H9 (cell line): ENCODE measurements at regions not wholly inside any gene's neighbourhood (a gene's known extent, or its start where the extent isn't known, plus 50 kb on each side); places are given as distances from the start of the nearest gene placed in this dataset.

Experiments used
- DNase-seq: peaks from one replicate; pipeline ENCODE4 v3.0.0-alpha.2; 2017
- H2AFZ ChIP-seq: one replicate; pipeline ENCODE4 v1.6.1; 2013; ENCODE audit warnings: mild to moderate bottlenecking, low read length, control low read depth, moderate library complexity
- H2AK5ac ChIP-seq: 2 replicates; pipeline ENCODE4 v1.6.1; 2013; ENCODE audit warnings: low read length, control low read depth, mixed read lengths; ENCODE audit not compliant: insufficient read length
- H2BK120ac ChIP-seq: one replicate; pipeline ENCODE4 v1.6.1; 2013; ENCODE audit warnings: low read depth, mild to moderate bottlenecking, low read length, control low read depth, inconsistent platforms; ENCODE audit not compliant: poor library complexity, severe bottlenecking
- H2BK12ac ChIP-seq: 2 replicates; pipeline ENCODE4 v1.6.1; 2013; ENCODE audit warnings: low read length, control low read depth, mixed read lengths, low read depth; ENCODE audit not compliant: insufficient read length
- H2BK15ac ChIP-seq: 2 replicates; pipeline ENCODE4 v1.6.1; 2013; ENCODE audit warnings: low read depth, low read length, control low read depth
- H2BK20ac ChIP-seq: one replicate; pipeline ENCODE4 v1.6.1; 2013; ENCODE audit warnings: low read depth, mild to moderate bottlenecking, low read length, control low read depth, inconsistent platforms; ENCODE audit not compliant: poor library complexity, severe bottlenecking
- H2BK5ac ChIP-seq: 2 replicates; pipeline ENCODE4 v1.6.1; 2013; ENCODE audit warnings: low read length, control low read depth, mixed read lengths; ENCODE audit not compliant: insufficient read length
- H3K14ac ChIP-seq: 2 replicates; pipeline ENCODE4 v1.6.1; 2013; ENCODE audit warnings: low read length, control low read depth; ENCODE audit not compliant: insufficient read depth
- H3K18ac ChIP-seq: 2 replicates; pipeline ENCODE4 v1.6.1; 2013; ENCODE audit warnings: low read depth, mild to moderate bottlenecking, mixed read lengths, low read length, control low read depth; ENCODE audit not compliant: insufficient read length
- H3K23ac ChIP-seq: 2 replicates; pipeline ENCODE4 v1.6.1; 2013; ENCODE audit warnings: low read length, control low read depth, mixed read lengths, low read depth; ENCODE audit not compliant: insufficient read length
- H3K23me2 ChIP-seq: 2 replicates; pipeline ENCODE4 v1.6.1; 2013; ENCODE audit warnings: low read depth, mild to moderate bottlenecking, mixed read lengths, low read length, control low read depth; ENCODE audit not compliant: insufficient read length, poor library complexity, severe bottlenecking
- H3K27ac ChIP-seq: 2 replicates; pipeline ENCODE4 v1.5.1; 2013; ENCODE audit warnings: low read length, control low read depth, mixed read lengths, low read depth; ENCODE audit not compliant: insufficient read length
- H3K27me3 ChIP-seq: 2 replicates; pipeline ENCODE4 v1.6.1; 2013; ENCODE audit warnings: low read length, control low read depth, inconsistent platforms; ENCODE audit not compliant: insufficient read depth
- H3K4ac ChIP-seq: 2 replicates; pipeline ENCODE4 v1.6.1; 2013; ENCODE audit warnings: low read depth, mild to moderate bottlenecking, control low read depth, inconsistent platforms, low read length, moderate library complexity
- H3K4me1 ChIP-seq: 2 replicates; pipeline ENCODE4 v1.6.1; 2013; ENCODE audit warnings: low read length, control low read depth, inconsistent platforms; ENCODE audit not compliant: insufficient read depth
- H3K4me2 ChIP-seq: 2 replicates; pipeline ENCODE4 v1.6.1; 2013; ENCODE audit warnings: low read length, control low read depth, mixed read lengths; ENCODE audit not compliant: insufficient read length, insufficient read depth
- H3K56ac ChIP-seq: 2 replicates; pipeline ENCODE4 v1.6.1; 2013; ENCODE audit warnings: low read depth, mild to moderate bottlenecking, mixed read lengths, low read length, control low read depth; ENCODE audit not compliant: insufficient read length
- H3K79me1 ChIP-seq: 2 replicates; pipeline ENCODE4 v1.6.1; 2013; ENCODE audit warnings: low read depth, mild to moderate bottlenecking, moderate library complexity, low read length, control low read depth, inconsistent platforms; ENCODE audit not compliant: insufficient read depth, poor library complexity, severe bottlenecking
- H3K79me2 ChIP-seq: 2 replicates; pipeline ENCODE4 v1.6.1; 2013; ENCODE audit warnings: low read length, control low read depth, inconsistent platforms; ENCODE audit not compliant: insufficient read depth
- H3K9ac ChIP-seq: 2 replicates; pipeline ENCODE4 v1.6.1; 2013; ENCODE audit warnings: low read length, control low read depth, mixed read lengths; ENCODE audit not compliant: insufficient read length; ENCODE audit errors: extremely low read depth
- H3K9me3 ChIP-seq: one replicate; pipeline ENCODE4 v1.6.1; 2013; ENCODE audit warnings: low read depth, low read length, inconsistent platforms; ENCODE audit not compliant: control insufficient read depth
- H3T11ph ChIP-seq: one replicate; pipeline ENCODE4 v1.6.1; 2013; ENCODE audit warnings: mild to moderate bottlenecking, low read length, control low read depth, inconsistent platforms
- H4K20me1 ChIP-seq: one replicate; pipeline ENCODE4 v1.6.1; 2013; ENCODE audit not compliant: control insufficient read depth, insufficient read length, insufficient read depth
- H4K5ac ChIP-seq: 2 replicates; pipeline ENCODE4 v1.6.1; 2013; ENCODE audit warnings: low read depth, mild to moderate bottlenecking, mixed read lengths, low read length, control low read depth; ENCODE audit not compliant: insufficient read length
- H4K8ac ChIP-seq: replicated peaks from 2 replicates; pipeline ENCODE4 v1.6.1; 2013; ENCODE audit warnings: low read length, control low read depth, mixed read lengths, low read depth; ENCODE audit not compliant: insufficient read length
- H4K91ac ChIP-seq: 2 replicates; pipeline ENCODE4 v1.6.1; 2013; ENCODE audit warnings: low read depth, mild to moderate bottlenecking, moderate library complexity, mixed read lengths, low read length, control low read depth; ENCODE audit not compliant: insufficient read length
- H3K27ac Mint-ChIP-seq, 3 experiments: 2 replicates in 2 of 3; 3 replicates in 1 of 3; pipeline ENCODE4 v1.8.0; 2020 to 2021; ENCODE audit warnings: mixed read lengths in 3 of 3, mild to moderate bottlenecking in 1 of 3, moderate library complexity in 1 of 3
- H3K27me3 Mint-ChIP-seq: 2 replicates; pipeline ENCODE4 v1.8.0; 2021; ENCODE audit warnings: low read depth, mild to moderate bottlenecking, moderate library complexity, mixed read lengths
- H3K36me3 Mint-ChIP-seq, 3 experiments: 2 replicates in 2 of 3; 3 replicates in 1 of 3; pipeline ENCODE4 v1.8.0; 2020 to 2021; ENCODE audit warnings: low read depth in 3 of 3, mixed read lengths in 3 of 3; ENCODE audit not compliant: insufficient read depth in 1 of 3
- H3K4me1 Mint-ChIP-seq, 2 experiments: 2 replicates each; pipeline ENCODE4 v1.8.0; 2020; ENCODE audit warnings: mixed read lengths in 2 of 2
- H3K4me3 Mint-ChIP-seq, 2 experiments: 2 replicates in 1 of 2; 3 replicates in 1 of 2; pipeline ENCODE4 v1.8.0; 2020 to 2021; ENCODE audit warnings: mild to moderate bottlenecking in 2 of 2, mixed read lengths in 2 of 2, moderate library complexity in 1 of 2
- H3K9me3 Mint-ChIP-seq, 2 experiments: 2 replicates in 1 of 2; 3 replicates in 1 of 2; pipeline ENCODE4 v1.8.0; 2020; ENCODE audit warnings: mild to moderate bottlenecking in 2 of 2, mixed read lengths in 2 of 2, moderate library complexity in 1 of 2
- CTCF ChIP-seq: fragments of 200-600 bp; sonication (generic); conservative IDR thresholded peaks from 3 replicates; pipeline ENCODE4 v1.8.0; 2021; ENCODE audit warnings: antibody characterized with exemption, mild to moderate bottlenecking
- WGBS: extraction: QIAGEN DNeasy Blood & Tissue Kit; methylation state at CpG from one replicate; pipeline ENCODE4 v1.1.7; 2013; ENCODE audit warnings: missing lambda C conversion rate, low lambda C conversion rate, mixed read lengths; ENCODE audit not compliant: insufficient read length; ENCODE audit errors: extremely low coverage; 5-methylcytosine and 5-hydroxymethylcytosine counted together

GRCh38 chr5:110925916-110926315 lies 145.6 kb upstream of the TSLP start:
- H4K5ac ChIP-seq: no peak overlapping the region
- H3K9me3 ChIP-seq: no peaks in the 10 kb centered on the region
- no peak overlapping the region for H4K91ac ChIP-seq
- H2BK5ac ChIP-seq: no peak overlapping the region
- H3K56ac ChIP-seq: no peak overlapping the region
- no peak overlapping the region for H3K18ac ChIP-seq
- no peak overlapping the region for H3K4me2 ChIP-seq
- no peaks in the 10 kb centered on the region for H3K27me3 Mint-ChIP-seq
- TF ChIP-seq CTCF: no peak
- no peak overlapping the region for H4K8ac ChIP-seq
- H2AFZ ChIP-seq: no peak overlapping the region
- H3K27ac Mint-ChIP-seq: no peak overlapping the region
- H3K4me1 ChIP-seq: no peaks in the 10 kb centered on the region
- H3K14ac ChIP-seq: no peak overlapping the region
- no CpG with 5 or more reads among the region's 1 CpG for WGBS
- DNase-seq: no peak
- H3K9me3 Mint-ChIP-seq: no peaks in the 10 kb centered on the region; a peak in 2 of 5 replicates
- no peak overlapping the region for H3K4ac ChIP-seq
- H2BK15ac ChIP-seq: no peak overlapping the region
- no peaks in the 10 kb centered on the region for H3K79me2 ChIP-seq
- no peaks in the 10 kb centered on the region for H3K79me1 ChIP-seq
- no peaks in the 10 kb centered on the region for H3K23me2 ChIP-seq
- H3K27ac ChIP-seq: no peak overlapping the region
- H3K23ac ChIP-seq: no peak overlapping the region
- H3K9ac ChIP-seq: no peak overlapping the region
- H3K4me1 Mint-ChIP-seq: no peaks in the 10 kb centered on the region
- no peak overlapping the region for H2AK5ac ChIP-seq
- H3K27me3 ChIP-seq: no peaks in the 10 kb centered on the region
- H2BK120ac ChIP-seq: no peak overlapping the region
- H3T11ph ChIP-seq: no peak overlapping the region
- no peaks in the 10 kb centered on the region for H4K20me1 ChIP-seq
- no peak overlapping the region for H2BK20ac ChIP-seq
- no peak overlapping the region for H3K4me3 Mint-ChIP-seq
- H3K36me3 Mint-ChIP-seq: no peaks in the 10 kb centered on the region
- no peak overlapping the region for H2BK12ac ChIP-seq
